GM12878 (cell line): ENCODE measurements at regions not wholly inside any gene's neighbourhood (a gene's known extent, or its start where the extent isn't known, plus 50 kb on each side); places are given as distances from the start of the nearest gene placed in this dataset.
A peak's percentile ranks its signal among the peaks of the same experiment; 100 is the strongest.

Experiments
- ATAC-seq: fragments of 200-7000 bp; cut with Tn5 transposase; 3 replicates; pipeline ENCODE4 v1.9.1; 2020; ENCODE audit warnings: mild to moderate bottlenecking, moderate library complexity
- BruUV-seq: library from RNA; stranded (reverse); fragments of 400-500 nt; replicated peaks from 2 replicates; lab custom pipeline; 2021; lab: Mats Ljungman, UMichigan
- CTCF ChIA-PET: fragments of 300-600 bp; sonication (Branson Sonifier 250); formaldehyde crosslinking; extraction: SDS; loops from one replicate; lab custom pipeline; 2021; ENCODE audit warnings: inconsistent platforms; lab: Yijun Ruan, JAX
- POLR2A ChIA-PET: fragments of 350-600 bp; formaldehyde crosslinking; extraction: SDS; loops from one replicate; lab custom pipeline; 2021; ENCODE audit warnings: inconsistent platforms; lab: Charles Lee
- RAD21 ChIA-PET: fragments of 300-600 bp; sonication (Branson Sonifier 250); formaldehyde crosslinking; loops from one replicate; lab custom pipeline; 2023; ENCODE audit warnings: antibody characterized with exemption; ENCODE audit not compliant: unreplicated experiment; lab: Charles Lee
- SMC1A ChIA-PET: fragments of 300-600 bp; sonication (Branson Sonifier 250); formaldehyde crosslinking; loops from one replicate; lab custom pipeline; 2023; ENCODE audit not compliant: unreplicated experiment, uncharacterized antibody; lab: Charles Lee
- DNase-seq: peaks from one replicate; pipeline ENCODE4 v3.0.0-alpha.2; 2011; ENCODE audit warnings: low read depth, low spot score
- FAIRE-seq: peaks from 3 replicates; lab custom pipeline; 2011; peaks lifted over from hg19 to GRCh38; lab: Jason Lieb, UNC
- H2AFZ ChIP-seq: 2 replicates; pipeline ENCODE4 v1.6.0; 2011; ENCODE audit warnings: low read depth, low read length, control low read depth; ENCODE audit not compliant: control insufficient read depth
- H3K27ac ChIP-seq: 2 replicates; pipeline ENCODE4 v1.5.1; 2011; ENCODE audit warnings: control low read depth; ENCODE audit not compliant: control insufficient read depth, insufficient read depth
- H3K27me3 ChIP-seq, 2 experiments: replicated peaks in 1 of 2; 2 replicates each; pipeline versions ENCODE4 v1.6.0 to v1.6.1; 2011; ENCODE audit warnings: low read length in 1 of 2; ENCODE audit not compliant: control insufficient read depth in 2 of 2, insufficient read depth in 2 of 2
- H3K36me3 ChIP-seq, 2 experiments: 2 replicates each; pipeline ENCODE4 v1.5.1; 2011; ENCODE audit warnings: low read length in 1 of 2; ENCODE audit not compliant: control insufficient read depth in 2 of 2, insufficient read depth in 2 of 2
- H3K4me1 ChIP-seq: 2 replicates; pipeline ENCODE4 v1.6.1; 2011; ENCODE audit warnings: mild to moderate bottlenecking, low read length, moderate library complexity, mixed read lengths; ENCODE audit not compliant: control insufficient read depth, insufficient read depth
- H3K4me2 ChIP-seq: 2 replicates; pipeline ENCODE4 v1.6.0; 2011; ENCODE audit warnings: control low read depth; ENCODE audit not compliant: control insufficient read depth, insufficient read depth
- H3K4me3 ChIP-seq: fragments of 200-600 bp; sonication (generic); 2 replicates; pipeline ENCODE4 v1.5.1; 2016
- H3K79me2 ChIP-seq: 2 replicates; pipeline ENCODE4 v1.6.0; 2011; ENCODE audit warnings: low read length; ENCODE audit not compliant: control insufficient read depth, insufficient read depth
- H3K9ac ChIP-seq: 2 replicates; pipeline ENCODE4 v1.8.0; 2011; ENCODE audit warnings: low read length, control low read depth, mixed read lengths; ENCODE audit not compliant: control insufficient read depth, insufficient read depth
- H3K9me3 ChIP-seq: replicated peaks from 3 replicates; pipeline ENCODE4 v1.5.1; 2011; ENCODE audit warnings: mild to moderate bottlenecking, low read length; ENCODE audit not compliant: control insufficient read depth, insufficient read depth
- H4K20me1 ChIP-seq: 2 replicates; pipeline ENCODE4 v1.6.0; 2011; ENCODE audit not compliant: control insufficient read depth, insufficient read depth
- BACH1 ChIP-seq: fragments of 450-650 bp; IDR thresholded peaks from 2 replicates; pipeline ENCODE4 v1.6.1; 2017; ENCODE audit warnings: mild to moderate bottlenecking, borderline replicate concordance
- BHLHE40 ChIP-seq, 2 experiments: fragments of 450-650 bp in 1 of 2; IDR thresholded peaks; 2 replicates each; pipeline ENCODE4 v1.6.1; 2011 to 2017; ENCODE audit warnings: low read depth in 2 of 2, borderline replicate concordance in 1 of 2, improper control_type of control experiment in 1 of 2, low read length in 1 of 2, mild to moderate bottlenecking in 1 of 2
- BMI1 ChIP-seq: fragments of 450-650 bp; IDR thresholded peaks from 2 replicates; pipeline ENCODE4 v1.6.1; 2016; ENCODE audit warnings: mild to moderate bottlenecking, moderate library complexity, borderline replicate concordance
- CHD2 ChIP-seq: IDR thresholded peaks from 2 replicates; pipeline ENCODE4 v1.6.1; 2011; ENCODE audit warnings: low read depth, low read length, improper control_type of control experiment, borderline replicate concordance
- ETV6 ChIP-seq, 2 experiments: fragments of 450-650 bp in 1 of 2; IDR thresholded peaks in 1 of 2; conservative IDR thresholded peaks in 1 of 2; 2 replicates each; pipeline ENCODE4 v1.6.1; 2014; ENCODE audit warnings: antibody characterized with exemption in 1 of 2, borderline replicate concordance in 1 of 2, low read depth in 1 of 2, mild to moderate bottlenecking in 1 of 2, moderate library complexity in 1 of 2
- IRF4 ChIP-seq: IDR thresholded peaks from 2 replicates; pipeline ENCODE4 v1.6.1; 2011; ENCODE audit warnings: low read depth, low read length
- JUNB ChIP-seq: IDR thresholded peaks from 2 replicates; pipeline ENCODE4 v1.6.1; 2016; ENCODE audit warnings: antibody characterized with exemption, mild to moderate bottlenecking
- LARP7 ChIP-seq: fragments of 450-650 bp; IDR thresholded peaks from 2 replicates; pipeline ENCODE4 v1.6.1; 2017; ENCODE audit warnings: mild to moderate bottlenecking
- NR2C2 ChIP-seq: IDR thresholded peaks from 2 replicates; pipeline ENCODE4 v1.6.1; 2011; ENCODE audit warnings: borderline replicate concordance, low read depth; ENCODE audit not compliant: control insufficient read depth, insufficient read length
- PAX5 ChIP-seq: IDR thresholded peaks from 2 replicates; pipeline ENCODE4 v1.6.1; 2011; ENCODE audit warnings: low read depth, low read length, borderline replicate concordance
- POLR2AphosphoS5 ChIP-seq: IDR thresholded peaks from 2 replicates; pipeline ENCODE4 v1.6.1; 2011; ENCODE audit warnings: mild to moderate bottlenecking, low read length, inconsistent platforms
- RB1 ChIP-seq: fragments of 450-650 bp; formaldehyde crosslinking; IDR thresholded peaks from 2 replicates; pipeline ENCODE4 v1.6.1; 2017; ENCODE audit warnings: mild to moderate bottlenecking, borderline replicate concordance
- RFX5 ChIP-seq: IDR thresholded peaks from 2 replicates; pipeline ENCODE4 v1.6.1; 2011; ENCODE audit warnings: low read depth, low read length, improper control_type of control experiment
- RUNX3 ChIP-seq: IDR thresholded peaks from 2 replicates; pipeline ENCODE4 v1.6.1; 2012; ENCODE audit warnings: low read length, inconsistent platforms
- SRF ChIP-seq, 2 experiments: IDR thresholded peaks; 2 replicates each; pipeline ENCODE4 v1.6.1; 2011; ENCODE audit warnings: low read depth in 2 of 2, low read length in 2 of 2, mild to moderate bottlenecking in 1 of 2, moderate library complexity in 1 of 2
- WRNIP1 ChIP-seq: IDR thresholded peaks from 2 replicates; pipeline ENCODE4 v1.6.1; 2011; ENCODE audit warnings: low read depth, low read length, improper control_type of control experiment, borderline replicate concordance
- YBX1 ChIP-seq: fragments of 450-650 bp; IDR thresholded peaks from 2 replicates; pipeline ENCODE4 v1.6.1; 2016; ENCODE audit warnings: antibody characterized with exemption
- WGBS: methylation state at CpG from one replicate; pipeline ENCODE4 v1.1.6; 2016; ENCODE audit warnings: low lambda C conversion rate; ENCODE audit not compliant: insufficient replicate concordance, insufficient coverage; ENCODE audit errors: missing lambda C conversion rate; 5-methylcytosine and 5-hydroxymethylcytosine counted together
- in situ Hi-C: fragments of 300-500 bp; cut with MboI; formaldehyde crosslinking; loops from 9 replicates; pipeline ENCODE4 v1.14.3; 2018; ENCODE audit warnings: mixed read lengths
- intact Hi-C: fragments of 100-400 bp; cut with micrococcal nuclease; formaldehyde crosslinking; loops from one replicate; pipeline ENCODE4 v1.14.2; 2022; ENCODE audit not compliant: unreplicated experiment
- TF ChIP-seq, protein P1 (sequence below): IDR thresholded peaks from 2 replicates; pipeline ENCODE4 v1.6.1; 2011; ENCODE audit warnings: mild to moderate bottlenecking, low read depth, low read length, moderate library complexity; ENCODE audit not compliant: insufficient replicate concordance
- TF ChIP-seq, protein P2 (sequence below): IDR thresholded peaks from 2 replicates; pipeline ENCODE4 v1.6.1; 2012; ENCODE audit warnings: mild to moderate bottlenecking, low read depth, low read length
- TF ChIP-seq, protein P3 (sequence below): IDR thresholded peaks from 2 replicates; pipeline ENCODE4 v1.6.1; 2012; ENCODE audit warnings: low read depth, low read length, improper control_type of control experiment

DNA sequence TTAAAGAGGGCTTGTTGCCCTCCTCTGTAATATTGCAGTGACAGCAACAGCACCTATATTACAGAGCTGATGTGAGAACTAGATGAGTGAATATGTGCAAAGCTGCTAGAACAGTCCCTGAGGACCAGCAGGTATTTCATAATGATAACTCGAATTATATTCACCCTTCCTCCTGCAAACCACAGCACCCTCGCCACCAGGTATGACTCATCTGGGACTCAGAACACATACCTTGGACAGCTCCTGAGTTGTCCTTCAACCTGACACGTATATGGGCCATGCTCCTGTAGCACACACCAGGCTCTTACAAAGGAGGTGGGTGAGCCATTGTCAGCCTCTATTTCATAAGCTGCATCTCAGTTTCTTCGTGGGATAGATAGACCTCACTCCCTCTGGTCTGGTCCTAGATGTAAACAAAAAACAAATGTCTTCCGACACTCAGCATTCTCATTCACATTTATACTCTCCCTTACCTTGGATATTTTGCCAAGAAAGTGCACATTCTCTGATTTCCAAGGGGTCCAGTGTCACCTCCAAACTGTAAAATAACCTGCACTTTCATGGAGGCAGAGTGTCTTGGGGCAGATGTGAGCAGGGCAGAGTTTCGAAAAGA is 124.5 kb downstream of the TLE3 start:
- intact Hi-C loops = loop anchor here (10.0 kb wide), 1 partner anchor 398 kb away; no protein-coding TSS in a partner anchor
- 23% methylated on average over 6 of the region's 6 CpGs for WGBS
- no peaks in the 10 kb centered on the region for H3K9me3 ChIP-seq
- TF ChIP-seq CHD2 = no peak
- TF ChIP-seq BHLHE40 (IDR thresholded peaks at IDR 0.05; ENCODE audit: borderline replicate concordance in 1 of 2, low read depth in 2 of 2, low read length in 1 of 2) = no peak
- no peak for TF ChIP-seq LARP7
- no peak for TF ChIP-seq PAX5
- TF ChIP-seq RB1 = no peak
- TF ChIP-seq RFX5 = no peak
- no peak for TF ChIP-seq SRF (IDR thresholded peaks at IDR 0.05; ENCODE audit: low read depth in 2 of 2, low read length in 2 of 2)
- no peak for TF ChIP-seq POLR2AphosphoS5
- TF ChIP-seq, protein P1, sequence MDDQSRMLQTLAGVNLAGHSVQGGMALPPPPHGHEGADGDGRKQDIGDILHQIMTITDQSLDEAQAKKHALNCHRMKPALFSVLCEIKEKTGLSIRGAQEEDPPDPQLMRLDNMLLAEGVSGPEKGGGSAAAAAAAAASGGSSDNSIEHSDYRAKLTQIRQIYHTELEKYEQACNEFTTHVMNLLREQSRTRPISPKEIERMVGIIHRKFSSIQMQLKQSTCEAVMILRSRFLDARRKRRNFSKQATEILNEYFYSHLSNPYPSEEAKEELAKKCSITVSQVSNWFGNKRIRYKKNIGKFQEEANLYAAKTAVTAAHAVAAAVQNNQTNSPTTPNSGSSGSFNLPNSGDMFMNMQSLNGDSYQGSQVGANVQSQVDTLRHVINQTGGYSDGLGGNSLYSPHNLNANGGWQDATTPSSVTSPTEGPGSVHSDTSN = peak; percentile 12
- TF ChIP-seq, protein P2, sequence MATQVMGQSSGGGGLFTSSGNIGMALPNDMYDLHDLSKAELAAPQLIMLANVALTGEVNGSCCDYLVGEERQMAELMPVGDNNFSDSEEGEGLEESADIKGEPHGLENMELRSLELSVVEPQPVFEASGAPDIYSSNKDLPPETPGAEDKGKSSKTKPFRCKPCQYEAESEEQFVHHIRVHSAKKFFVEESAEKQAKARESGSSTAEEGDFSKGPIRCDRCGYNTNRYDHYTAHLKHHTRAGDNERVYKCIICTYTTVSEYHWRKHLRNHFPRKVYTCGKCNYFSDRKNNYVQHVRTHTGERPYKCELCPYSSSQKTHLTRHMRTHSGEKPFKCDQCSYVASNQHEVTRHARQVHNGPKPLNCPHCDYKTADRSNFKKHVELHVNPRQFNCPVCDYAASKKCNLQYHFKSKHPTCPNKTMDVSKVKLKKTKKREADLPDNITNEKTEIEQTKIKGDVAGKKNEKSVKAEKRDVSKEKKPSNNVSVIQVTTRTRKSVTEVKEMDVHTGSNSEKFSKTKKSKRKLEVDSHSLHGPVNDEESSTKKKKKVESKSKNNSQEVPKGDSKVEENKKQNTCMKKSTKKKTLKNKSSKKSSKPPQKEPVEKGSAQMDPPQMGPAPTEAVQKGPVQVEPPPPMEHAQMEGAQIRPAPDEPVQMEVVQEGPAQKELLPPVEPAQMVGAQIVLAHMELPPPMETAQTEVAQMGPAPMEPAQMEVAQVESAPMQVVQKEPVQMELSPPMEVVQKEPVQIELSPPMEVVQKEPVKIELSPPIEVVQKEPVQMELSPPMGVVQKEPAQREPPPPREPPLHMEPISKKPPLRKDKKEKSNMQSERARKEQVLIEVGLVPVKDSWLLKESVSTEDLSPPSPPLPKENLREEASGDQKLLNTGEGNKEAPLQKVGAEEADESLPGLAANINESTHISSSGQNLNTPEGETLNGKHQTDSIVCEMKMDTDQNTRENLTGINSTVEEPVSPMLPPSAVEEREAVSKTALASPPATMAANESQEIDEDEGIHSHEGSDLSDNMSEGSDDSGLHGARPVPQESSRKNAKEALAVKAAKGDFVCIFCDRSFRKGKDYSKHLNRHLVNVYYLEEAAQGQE = peak; percentile 94
- TF ChIP-seq NR2C2 = no peak
- TF ChIP-seq BACH1 = no peak
- TF ChIP-seq, protein P3, sequence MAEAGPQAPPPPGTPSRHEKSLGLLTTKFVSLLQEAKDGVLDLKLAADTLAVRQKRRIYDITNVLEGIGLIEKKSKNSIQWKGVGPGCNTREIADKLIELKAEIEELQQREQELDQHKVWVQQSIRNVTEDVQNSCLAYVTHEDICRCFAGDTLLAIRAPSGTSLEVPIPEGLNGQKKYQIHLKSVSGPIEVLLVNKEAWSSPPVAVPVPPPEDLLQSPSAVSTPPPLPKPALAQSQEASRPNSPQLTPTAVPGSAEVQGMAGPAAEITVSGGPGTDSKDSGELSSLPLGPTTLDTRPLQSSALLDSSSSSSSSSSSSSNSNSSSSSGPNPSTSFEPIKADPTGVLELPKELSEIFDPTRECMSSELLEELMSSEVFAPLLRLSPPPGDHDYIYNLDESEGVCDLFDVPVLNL = no peak
- no peak for TF ChIP-seq ETV6 (conservative IDR thresholded peaks at IDR 0.05 in 1 of 2, IDR thresholded peaks at IDR 0.05 in 1 of 2; ENCODE audit: borderline replicate concordance in 1 of 2, low read depth in 1 of 2)
- TF ChIP-seq JUNB = peak; percentile 46
- TF ChIP-seq BMI1 = no peak
- TF ChIP-seq WRNIP1 = no peak
- TF ChIP-seq YBX1 = no peak
- TF ChIP-seq IRF4 = 0 out of 2 replicates have a peak, but pooled peaks have one; percentile 29
- TF ChIP-seq RUNX3 = peak; percentile 62

More for the DNA sequence above, 124.5 kb downstream of the TLE3 start:
- no peak for FAIRE-seq
- ChIA-PET RAD21 (interaction anchor here (1.6 kb wide), 1 partner anchor 62 kb away, joined by 3 read pairs; no protein-coding TSS in a partner anchor), POLR2A (no interaction called here), SMC1A (no interaction called here), CTCF (interaction anchor here (0.8 kb wide), 1 partner anchor 119 kb away, joined by 3 read pairs; no protein-coding TSS in a partner anchor)
- Histone ChIP-seq H3K9ac (no peak overlapping the region), H3K79me2 (no peaks in the 10 kb centered on the region), H3K4me2 (no peak overlapping the region), H3K4me3 (no peak overlapping the region), H3K36me3 (no peaks in the 10 kb centered on the region), H3K4me1 (no peaks in the 10 kb centered on the region), H4K20me1 (no peaks in the 10 kb centered on the region; the same call in 1 of the 2 replicates), H2AFZ (no peak overlapping the region), H3K27ac (no peak overlapping the region), H3K27me3 (no peaks in the 10 kb centered on the region; a peak in 1 of 4 replicates)
- DNase-seq = no peak
- peak; percentile 71 for ATAC-seq
- in situ Hi-C loops = no loop called here
- no TSS peak for BruUV-seq
